Upper lobe of right lung (tissue), 1 donor: ENCODE measurements at regions not wholly inside any gene's neighbourhood (a gene's known extent, or its start where the extent isn't known, plus 50 kb on each side); places are given as distances from the start of the nearest gene placed in this dataset.
A peak's percentile ranks its signal among the peaks of the same experiment; 100 is the strongest.

Experiments used
- ATAC-seq: fragments of 200-7000 bp; cut with Tn5 transposase; one replicate; pipeline ENCODE4 v1.9.1; 2020; ENCODE audit warnings: mild to moderate bottlenecking, moderate library complexity
- DNase-seq: peaks from one replicate; pipeline ENCODE4 v3.0.0-alpha.2; 2020
- H3K27ac ChIP-seq: fragments of 200-600 bp; one replicate; pipeline ENCODE4 v1.8.0; 2022
- H3K27me3 ChIP-seq: fragments of 200-600 bp; one replicate; pipeline ENCODE4 v1.8.0; 2022; ENCODE audit warnings: mild to moderate bottlenecking
- H3K36me3 ChIP-seq: fragments of 200-600 bp; one replicate; pipeline ENCODE4 v1.8.0; 2022
- H3K4me1 ChIP-seq: fragments of 200-600 bp; one replicate; pipeline ENCODE4 v1.8.0; 2022
- H3K4me3 ChIP-seq: fragments of 200-600 bp; one replicate; pipeline ENCODE4 v1.8.0; 2022; ENCODE audit warnings: mild to moderate bottlenecking
- H3K9me3 ChIP-seq: fragments of 200-600 bp; one replicate; pipeline ENCODE4 v1.8.0; 2022
- intact Hi-C: fragments of 100-400 bp; cut with DNase I; formaldehyde crosslinking; loops from one replicate; pipeline ENCODE4 v1.11.0; 2022
- TF ChIP-seq, protein P1 (sequence below): fragments of 200-600 bp; IDR thresholded peaks from one replicate; pipeline ENCODE4 v1.8.0; 2022; ENCODE audit warnings: antibody characterized with exemption
- donor health status: DM: no; HTN: yes; CAD: no; lungs with severe emphysema.

DNA sequence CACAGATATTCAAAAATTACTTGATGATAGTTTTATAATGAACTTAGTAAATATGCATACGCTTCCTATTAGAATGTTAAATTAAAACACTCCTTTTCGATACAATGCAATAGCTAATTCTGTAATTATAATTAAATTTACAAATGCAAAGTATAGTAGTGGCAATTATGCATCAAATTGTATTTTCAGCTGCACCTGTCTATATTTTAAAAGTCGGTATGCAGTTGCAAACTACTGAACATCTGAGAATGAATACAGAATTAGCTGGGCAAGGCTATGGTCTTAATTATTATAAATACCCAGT is 110.4 kb upstream of the ARHGAP42 start:
- H3K36me3 ChIP-seq, result no peaks in the 10 kb centered on the region
- TF ChIP-seq, protein P1, sequence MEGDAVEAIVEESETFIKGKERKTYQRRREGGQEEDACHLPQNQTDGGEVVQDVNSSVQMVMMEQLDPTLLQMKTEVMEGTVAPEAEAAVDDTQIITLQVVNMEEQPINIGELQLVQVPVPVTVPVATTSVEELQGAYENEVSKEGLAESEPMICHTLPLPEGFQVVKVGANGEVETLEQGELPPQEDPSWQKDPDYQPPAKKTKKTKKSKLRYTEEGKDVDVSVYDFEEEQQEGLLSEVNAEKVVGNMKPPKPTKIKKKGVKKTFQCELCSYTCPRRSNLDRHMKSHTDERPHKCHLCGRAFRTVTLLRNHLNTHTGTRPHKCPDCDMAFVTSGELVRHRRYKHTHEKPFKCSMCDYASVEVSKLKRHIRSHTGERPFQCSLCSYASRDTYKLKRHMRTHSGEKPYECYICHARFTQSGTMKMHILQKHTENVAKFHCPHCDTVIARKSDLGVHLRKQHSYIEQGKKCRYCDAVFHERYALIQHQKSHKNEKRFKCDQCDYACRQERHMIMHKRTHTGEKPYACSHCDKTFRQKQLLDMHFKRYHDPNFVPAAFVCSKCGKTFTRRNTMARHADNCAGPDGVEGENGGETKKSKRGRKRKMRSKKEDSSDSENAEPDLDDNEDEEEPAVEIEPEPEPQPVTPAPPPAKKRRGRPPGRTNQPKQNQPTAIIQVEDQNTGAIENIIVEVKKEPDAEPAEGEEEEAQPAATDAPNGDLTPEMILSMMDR, result no peak
- H3K9me3 ChIP-seq, result no peaks in the 10 kb centered on the region
- H3K4me1 ChIP-seq, result peaks cover 4% of the 10 kb centered on the region
- no peak for ATAC-seq
- DNase-seq, result no peak
- no peak overlapping the region for H3K27ac ChIP-seq
- H3K27me3 ChIP-seq, result no peaks in the 10 kb centered on the region
- intact Hi-C loops, result no loop called here
- H3K4me3 ChIP-seq, result no peak overlapping the region

DNA sequence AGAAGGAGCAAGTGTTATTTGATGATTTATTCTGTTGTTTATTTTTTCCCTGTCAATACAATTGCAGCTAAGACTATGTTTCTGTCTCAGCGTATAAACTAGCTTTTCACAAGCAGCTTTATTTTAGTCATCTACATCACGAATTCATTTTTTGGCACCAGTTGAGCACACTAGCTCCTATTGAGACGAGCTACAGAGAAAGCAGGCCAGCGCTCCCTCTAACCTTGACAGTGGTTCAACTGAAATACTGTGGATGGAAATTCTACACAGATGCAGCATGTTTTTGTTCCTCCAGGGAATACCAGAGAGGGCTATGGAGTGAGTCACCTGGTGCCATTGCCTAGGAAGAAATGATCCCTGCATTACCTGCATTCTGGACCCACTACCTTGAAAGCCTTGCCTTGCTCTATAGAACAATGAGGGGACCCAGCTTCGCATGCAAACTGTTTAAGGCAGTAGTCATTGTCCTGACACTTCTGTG is 108.2 kb upstream of the ARHGAP42 start:
- H3K9me3 ChIP-seq, result no peaks in the 10 kb centered on the region
- no peak for ATAC-seq
- intact Hi-C loops, result no loop called here

DNA sequence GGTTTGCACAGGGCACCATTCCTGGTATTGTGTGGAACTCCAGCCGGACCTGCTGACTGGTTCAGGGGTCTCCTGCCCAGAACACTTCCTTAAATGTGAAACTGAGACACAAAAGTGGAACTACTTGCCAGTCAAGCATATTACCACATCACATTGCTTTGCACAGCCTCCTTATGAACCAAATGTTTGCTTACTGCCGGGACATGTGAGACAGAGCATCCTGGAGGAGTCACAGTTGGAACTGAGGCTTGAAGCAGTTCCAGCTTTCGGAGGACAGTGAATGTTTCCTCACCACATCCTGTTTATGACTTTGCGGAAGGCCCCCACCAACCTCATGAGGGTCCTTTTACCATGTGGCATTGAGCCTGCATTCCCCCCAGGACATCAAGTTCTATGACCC is 105.8 kb upstream of the ARHGAP42 start:
- H3K27ac ChIP-seq, result no peak overlapping the region
- H3K4me1 ChIP-seq, result no peaks in the 10 kb centered on the region
- no peaks in the 10 kb centered on the region for H3K36me3 ChIP-seq
- TF ChIP-seq, protein P1, result no peak
- no peak overlapping the region for H3K4me3 ChIP-seq
- ATAC-seq (peak; percentile 50), DNase-seq (no peak)
- intact Hi-C loops, result no loop called here
- H3K9me3 ChIP-seq, result no peaks in the 10 kb centered on the region
- no peaks in the 10 kb centered on the region for H3K27me3 ChIP-seq

More for the DNA sequence above, 108.2 kb upstream of the ARHGAP42 start:
- Histone ChIP-seq H3K27ac (no peak overlapping the region), H3K27me3 (no peaks in the 10 kb centered on the region), H3K4me1 (peaks cover 4% of the 10 kb centered on the region), H3K4me3 (no peak overlapping the region), H3K36me3 (no peaks in the 10 kb centered on the region)
- TF ChIP-seq, protein P1, result no peak
- no peak for DNase-seq

DNA sequence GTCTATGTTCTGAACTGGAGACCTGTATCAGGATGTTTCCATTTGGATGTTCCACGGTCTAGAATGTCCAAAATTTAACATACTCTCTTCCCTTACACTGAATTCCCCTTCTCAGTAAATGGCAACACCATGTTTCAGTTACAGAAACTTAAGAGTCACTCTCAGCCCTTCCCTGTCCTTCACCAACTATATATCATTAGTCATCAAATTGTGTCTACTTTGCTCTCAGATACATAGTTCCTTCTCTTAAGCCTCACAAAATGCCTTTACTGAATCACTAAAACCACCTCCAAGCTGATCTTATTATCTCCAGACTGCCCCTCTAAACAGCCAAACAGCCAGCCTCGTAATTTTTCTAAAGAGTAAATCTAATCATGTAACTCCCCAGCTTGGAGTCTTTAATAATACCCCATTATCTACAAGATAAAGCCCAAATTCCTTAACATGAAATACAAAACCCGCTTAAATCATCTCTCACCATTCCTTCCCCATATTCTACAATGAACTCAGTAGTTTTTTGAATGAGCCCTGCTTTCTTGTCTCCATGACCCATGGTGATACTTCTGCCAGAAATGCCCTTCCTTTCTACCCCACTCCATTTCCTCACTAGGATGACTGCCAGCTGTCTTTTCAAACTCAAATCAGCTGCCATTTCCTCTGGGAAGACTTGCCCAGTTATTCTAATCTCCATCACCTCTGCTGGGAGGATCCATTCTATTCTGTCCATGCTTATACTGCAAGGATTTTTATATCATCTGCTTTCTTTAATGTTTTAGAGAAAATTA is 102.7 kb upstream of the ARHGAP42 start:
- no peaks in the 10 kb centered on the region for H3K36me3 ChIP-seq
- H3K9me3 ChIP-seq, result no peaks in the 10 kb centered on the region
- no peak overlapping the region for H3K27ac ChIP-seq
- ATAC-seq (no peak), DNase-seq (no peak)
- H3K4me1 ChIP-seq, result no peaks in the 10 kb centered on the region
- H3K4me3 ChIP-seq, result no peak overlapping the region
- H3K27me3 ChIP-seq, result no peaks in the 10 kb centered on the region
- TF ChIP-seq, protein P1, result no peak
- intact Hi-C loops, result no loop called here

DNA sequence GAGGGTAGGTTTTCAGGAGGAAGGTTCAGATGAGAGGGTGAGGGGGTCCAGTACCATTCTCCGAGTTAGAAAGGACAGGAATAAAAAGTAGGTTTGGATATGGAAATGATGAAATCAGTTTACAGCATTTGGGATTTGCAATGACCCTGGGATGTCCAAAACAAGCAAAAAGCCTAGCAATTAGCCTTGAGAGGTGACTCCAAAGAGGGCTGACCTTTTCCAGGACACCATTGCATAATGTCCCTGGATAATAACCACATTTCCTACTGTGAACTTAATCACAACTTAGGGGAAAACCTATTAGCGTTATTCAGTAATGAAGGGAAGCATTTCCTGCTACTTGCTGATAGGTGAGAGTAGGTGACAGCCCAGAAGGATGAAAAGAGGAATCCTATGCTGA is 101.4 kb upstream of the ARHGAP42 start:
- no peak overlapping the region for H3K4me3 ChIP-seq
- H3K27ac ChIP-seq, result no peak overlapping the region
- no peaks in the 10 kb centered on the region for H3K36me3 ChIP-seq
- H3K27me3 ChIP-seq, result no peaks in the 10 kb centered on the region
- no peak for DNase-seq
- TF ChIP-seq, protein P1, result no peak
- intact Hi-C loops, result no loop called here
- no peaks in the 10 kb centered on the region for H3K4me1 ChIP-seq
- no peak for ATAC-seq
- no peaks in the 10 kb centered on the region for H3K9me3 ChIP-seq
